GM18873 (cell line): ENCODE measurements at regions not wholly inside any gene's neighbourhood (a gene's known extent, or its start where the extent isn't known, plus 50 kb on each side); places are given as distances from the start of the nearest gene placed in this dataset.
"Not testable (repeated sequence)": the region's sequence is repeated elsewhere in the genome, so short reads cannot be mapped to it uniquely, and the experiment has no call there.

Experiments
- ATAC-seq: cut with Tn5 transposase; IDR thresholded peaks from one replicate; pipeline ENCODE4 v1.9.1; 2021; ENCODE audit warnings: mild to moderate bottlenecking, moderate library complexity, moderate number of reproducible peaks; ENCODE audit not compliant: unreplicated experiment, low FRiP score

DNA sequence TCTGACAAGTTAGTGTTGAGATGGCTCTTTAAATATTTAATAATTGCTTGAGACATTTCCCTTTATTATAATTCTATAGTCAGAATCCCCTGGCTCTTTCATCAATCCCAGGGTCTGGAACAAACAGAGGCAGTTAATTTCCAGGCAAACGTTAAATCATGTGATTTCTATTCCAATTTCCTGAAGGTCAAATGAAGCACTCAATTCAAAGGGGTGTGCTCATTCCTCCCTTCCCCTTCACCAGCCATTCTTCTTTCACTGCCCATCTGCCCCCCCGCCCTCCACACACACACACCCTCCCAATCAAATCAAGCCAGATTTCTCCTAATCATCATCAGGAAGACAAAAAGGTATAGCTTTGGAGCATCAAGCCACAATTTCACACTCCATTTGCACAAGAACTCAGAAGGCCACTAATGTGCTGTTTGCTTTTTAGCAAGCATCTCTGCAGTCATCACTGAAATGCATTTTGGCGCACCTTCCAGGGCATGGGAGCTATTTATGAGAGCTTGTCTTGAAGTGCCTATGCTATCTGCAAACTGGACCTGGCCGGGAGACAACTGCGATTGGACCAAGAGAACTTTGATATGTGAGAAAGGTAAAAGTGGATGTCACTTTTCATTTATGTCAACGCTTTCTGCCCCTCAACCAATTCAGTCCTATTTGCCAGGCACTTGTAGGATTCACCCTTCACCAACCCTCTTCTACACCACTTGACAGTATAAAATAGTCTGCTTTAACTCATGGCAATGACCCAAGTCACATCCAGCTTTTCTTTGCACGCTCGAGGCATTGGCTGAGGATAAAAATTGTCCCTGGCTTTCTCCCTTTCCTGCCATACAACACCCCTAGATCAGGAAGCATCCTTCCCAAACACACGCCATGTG lies 315.1 kb upstream of the API5 start:
- no peak for ATAC-seq

- ATAC-seq: not testable (repeated sequence)
These were observed 306.9 kb upstream of the API5 start for GRCh38 chr11:43004879-43005278.

GRCh38 chr11:43010042-43010441 lies 301.8 kb upstream of the API5 start:
- no peak for ATAC-seq

GRCh38 chr11:43012606-43013005 lies 299.2 kb upstream of the API5 start:
- no peak for ATAC-seq

DNA sequence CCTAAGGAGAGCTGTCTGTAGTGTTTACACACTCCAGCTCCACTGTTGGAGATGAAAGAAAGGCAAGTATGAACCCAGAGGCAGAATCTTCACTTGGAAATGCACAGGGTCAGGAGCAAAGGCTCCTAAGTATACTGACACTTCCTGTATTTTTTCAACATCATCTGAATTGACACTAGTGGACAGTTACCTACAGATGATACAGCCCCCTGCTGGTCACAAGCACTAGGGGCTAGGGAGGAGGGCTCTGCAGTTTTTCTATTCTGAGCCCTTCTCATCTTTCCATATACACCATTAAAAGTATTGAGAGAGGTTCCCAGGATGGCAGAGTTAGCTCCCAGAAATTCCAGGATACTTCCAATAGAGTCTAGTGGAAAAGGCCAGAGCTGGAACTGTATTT lies 290.3 kb upstream of the API5 start:
- ATAC-seq: no peak

- no peak for ATAC-seq
These were observed 277.5 kb upstream of the API5 start for GRCh38 chr11:43034341-43034740.

- no peak for ATAC-seq
These were observed 276.7 kb upstream of the API5 start for GRCh38 chr11:43035086-43035485.

- no peak for ATAC-seq
These were observed 258.0 kb upstream of the API5 start for GRCh38 chr11:43053638-43054412.

DNA sequence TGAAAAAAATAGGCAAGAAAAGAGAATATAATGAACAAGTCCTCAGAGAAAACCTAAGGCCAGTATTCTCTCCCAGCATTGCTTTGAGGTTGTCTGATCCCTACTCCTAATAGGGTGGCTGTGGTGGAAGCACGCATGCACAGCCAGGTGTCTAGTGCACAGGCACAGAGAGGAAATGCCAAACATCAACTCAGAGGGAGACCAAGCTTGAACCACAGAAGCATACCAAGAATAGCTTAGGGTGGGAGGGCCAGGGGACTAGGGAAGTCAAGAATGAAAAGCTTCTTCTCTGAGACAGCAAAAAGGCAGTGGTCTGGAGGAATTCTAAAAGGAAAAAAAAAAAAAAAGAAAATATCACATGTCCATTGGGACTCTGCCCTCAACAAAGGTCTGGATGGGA lies 244.1 kb upstream of the API5 start:
- ATAC-seq: no peak

- no peak for ATAC-seq
These were observed 240.5 kb upstream of the API5 start for GRCh38 chr11:43071338-43071737.

GRCh38 chr11:43072096-43072495 lies 239.7 kb upstream of the API5 start:
- ATAC-seq: no peak

DNA sequence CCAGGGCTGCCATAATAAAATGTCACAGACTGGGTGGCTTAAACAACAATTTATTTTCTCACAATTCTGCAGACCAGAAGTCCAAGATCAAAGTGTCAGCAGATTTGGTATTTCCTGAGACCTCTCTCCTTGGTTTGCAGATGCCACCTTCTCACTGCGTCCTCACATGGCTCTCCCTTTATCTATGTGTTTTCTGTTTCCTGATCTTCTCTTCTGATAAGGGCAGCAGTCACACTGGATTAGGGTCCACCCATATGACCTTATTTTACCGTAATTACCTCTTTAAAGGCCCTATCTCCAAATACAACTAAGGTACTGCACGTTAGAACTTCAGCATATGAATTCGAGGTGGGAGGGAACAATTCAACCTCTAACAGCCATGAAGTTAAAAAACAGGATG lies 238.9 kb upstream of the API5 start:
- ATAC-seq: no peak

- no peak for ATAC-seq
These were observed 237.0 kb upstream of the API5 start for GRCh38 chr11:43074810-43075209.

GRCh38 chr11:43101113-43101512 lies 210.7 kb upstream of the API5 start:
- ATAC-seq: no peak

- ATAC-seq: no peak
These were observed 195.7 kb upstream of the API5 start for GRCh38 chr11:43116071-43116470.

DNA sequence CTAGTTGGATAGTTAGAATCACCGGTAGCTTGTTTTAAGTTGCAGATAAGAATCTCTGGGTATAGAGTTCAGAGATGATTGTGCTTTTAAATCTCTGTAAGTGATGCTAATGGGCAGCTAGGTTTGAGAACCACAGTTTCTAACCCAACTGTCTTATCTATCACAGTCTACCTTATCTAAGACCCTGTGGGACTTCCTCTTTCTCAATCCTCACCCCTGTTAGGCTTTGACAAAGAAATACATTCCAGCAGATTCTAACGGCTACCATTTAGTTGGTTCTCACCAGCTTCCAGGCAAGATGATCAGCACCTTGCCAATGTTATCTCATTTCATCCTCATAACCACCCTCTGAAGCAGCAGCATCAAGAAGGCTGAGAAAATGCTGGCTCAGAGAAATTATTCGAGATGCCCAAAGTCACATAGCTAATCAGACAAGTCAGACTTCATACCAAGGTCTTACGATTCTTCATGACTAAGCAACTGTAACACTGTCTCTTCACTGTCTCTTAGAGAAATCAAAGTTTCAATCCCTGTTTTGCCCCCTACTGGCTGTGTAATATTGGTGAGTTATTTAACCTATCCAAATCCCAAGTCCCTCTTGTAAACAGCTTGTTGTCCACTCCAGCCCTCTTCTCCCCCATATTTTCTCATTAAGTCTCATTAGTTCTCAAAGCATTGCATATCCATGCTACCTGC lies 192.4 kb upstream of the API5 start:
- no peak for ATAC-seq

GRCh38 chr11:43122546-43122945 lies 189.2 kb upstream of the API5 start:
- ATAC-seq: no peak

DNA sequence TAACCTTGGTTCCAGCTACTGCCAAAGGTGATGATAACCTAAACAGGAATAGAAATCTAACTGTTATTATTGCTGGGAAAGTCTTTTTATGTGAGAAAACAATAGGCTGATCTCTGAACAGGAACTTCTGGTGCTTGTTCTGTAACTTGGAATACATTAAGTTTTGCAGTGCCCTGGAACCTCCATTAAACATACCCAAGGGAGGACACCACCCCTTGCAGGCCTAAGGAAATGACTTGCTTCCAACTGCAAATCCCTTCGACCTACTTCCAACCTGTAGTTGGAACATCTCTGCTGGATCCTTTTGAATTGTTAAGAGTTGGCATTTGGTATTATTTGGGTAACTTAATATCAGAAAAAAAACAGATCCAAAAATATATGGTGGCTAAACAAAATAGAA lies 188.4 kb upstream of the API5 start:
- no peak for ATAC-seq

GRCh38 chr11:43124272-43124935 lies 187.4 kb upstream of the API5 start:
- no peak for ATAC-seq

- no peak for ATAC-seq
These were observed 182.5 kb upstream of the API5 start for GRCh38 chr11:43129329-43129728.

DNA sequence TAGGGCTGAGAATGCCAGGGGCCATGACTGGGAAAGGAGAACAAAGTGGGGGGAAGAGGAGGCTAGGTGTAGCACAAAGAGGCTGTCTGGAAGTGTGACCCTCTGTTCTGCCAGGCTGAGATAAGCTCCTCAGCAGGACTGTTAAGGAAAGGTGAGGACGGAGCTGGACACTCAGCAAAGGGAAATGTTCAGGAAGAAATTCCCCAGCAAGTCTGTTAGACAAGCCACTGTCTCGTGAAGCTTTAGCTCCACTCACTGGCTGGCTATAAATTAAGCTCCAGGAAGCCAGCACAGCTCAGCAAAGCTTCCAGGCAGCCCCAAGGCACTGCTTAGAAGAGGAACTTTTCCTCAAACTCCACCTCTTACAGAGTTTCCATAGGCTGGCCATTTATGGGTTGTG lies 181.2 kb upstream of the API5 start:
- no peak for ATAC-seq
